H1 (cell line): ENCODE measurements at regions not wholly inside any gene's neighbourhood (a gene's known extent, or its start where the extent isn't known, plus 50 kb on each side); places are given as distances from the start of the nearest gene placed in this dataset.
"Not testable (repeated sequence)": the region's sequence is repeated elsewhere in the genome, so short reads cannot be mapped to it uniquely, and the experiment has no call there.

Source experiments
- CREB1 ChIP-seq: IDR thresholded peaks from 2 replicates; pipeline ENCODE4 v1.6.1; 2012; ENCODE audit warnings: inconsistent platforms
- EZH2 ChIP-seq: fragments of 200-600 bp; sonication (generic); IDR thresholded peaks from 2 replicates; pipeline ENCODE4 v1.7.1; 2012; ENCODE audit warnings: low read depth, mild to moderate bottlenecking, moderate library complexity, low read length, inconsistent platforms; ENCODE audit not compliant: severe bottlenecking
- POLR2A ChIP-seq, 2 experiments: IDR thresholded peaks; 1 replicate in 1 of 2; 2 replicates in 1 of 2; pipeline ENCODE4 v1.6.1; 2011; ENCODE audit warnings: low read depth in 2 of 2, low read length in 2 of 2, mild to moderate bottlenecking in 2 of 2; ENCODE audit errors: control extremely low read depth in 1 of 2
- POLR2AphosphoS5 ChIP-seq: IDR thresholded peaks from 2 replicates; pipeline ENCODE4 v1.6.1; 2011; ENCODE audit warnings: low read depth, low read length
- TF ChIP-seq, protein P1 (sequence below), 3 experiments: IDR thresholded peaks; 1 replicate in 2 of 3; 2 replicates in 1 of 3; pipeline versions ENCODE4 v1.5.1 to v1.6.1; 2011; ENCODE audit warnings: low read length in 3 of 3, mild to moderate bottlenecking in 3 of 3, inconsistent platforms in 2 of 3, low read depth in 1 of 3, moderate library complexity in 1 of 3; ENCODE audit not compliant: insufficient read depth in 1 of 3; ENCODE audit errors: control extremely low read depth in 1 of 3

DNA sequence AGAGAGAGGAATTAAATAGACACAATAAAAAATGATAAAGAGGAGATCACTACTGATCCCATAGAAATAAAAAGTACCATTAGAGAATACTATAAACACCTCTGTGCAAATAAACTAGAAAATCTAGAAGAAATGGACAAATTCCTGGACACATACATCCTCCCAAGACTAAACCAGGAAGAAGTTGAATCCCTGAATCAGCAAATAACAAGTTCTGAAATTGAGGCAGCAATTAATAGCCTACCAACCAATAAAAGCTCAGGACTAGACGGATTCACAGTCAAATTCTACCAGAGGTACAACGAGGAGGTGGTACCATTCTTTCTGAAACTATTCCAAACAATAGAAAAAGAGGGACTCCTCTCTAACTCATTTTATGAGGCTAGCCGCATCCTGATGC lies 862.7 kb upstream of the NRXN1 start:
- TF ChIP-seq, protein P1, sequence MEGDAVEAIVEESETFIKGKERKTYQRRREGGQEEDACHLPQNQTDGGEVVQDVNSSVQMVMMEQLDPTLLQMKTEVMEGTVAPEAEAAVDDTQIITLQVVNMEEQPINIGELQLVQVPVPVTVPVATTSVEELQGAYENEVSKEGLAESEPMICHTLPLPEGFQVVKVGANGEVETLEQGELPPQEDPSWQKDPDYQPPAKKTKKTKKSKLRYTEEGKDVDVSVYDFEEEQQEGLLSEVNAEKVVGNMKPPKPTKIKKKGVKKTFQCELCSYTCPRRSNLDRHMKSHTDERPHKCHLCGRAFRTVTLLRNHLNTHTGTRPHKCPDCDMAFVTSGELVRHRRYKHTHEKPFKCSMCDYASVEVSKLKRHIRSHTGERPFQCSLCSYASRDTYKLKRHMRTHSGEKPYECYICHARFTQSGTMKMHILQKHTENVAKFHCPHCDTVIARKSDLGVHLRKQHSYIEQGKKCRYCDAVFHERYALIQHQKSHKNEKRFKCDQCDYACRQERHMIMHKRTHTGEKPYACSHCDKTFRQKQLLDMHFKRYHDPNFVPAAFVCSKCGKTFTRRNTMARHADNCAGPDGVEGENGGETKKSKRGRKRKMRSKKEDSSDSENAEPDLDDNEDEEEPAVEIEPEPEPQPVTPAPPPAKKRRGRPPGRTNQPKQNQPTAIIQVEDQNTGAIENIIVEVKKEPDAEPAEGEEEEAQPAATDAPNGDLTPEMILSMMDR (IDR thresholded peaks at IDR 0.05; ENCODE audit: control extremely low read depth in 1 of 3, insufficient read depth in 1 of 3, low read depth in 1 of 3, low read length in 3 of 3), result not testable (repeated sequence)
- TF ChIP-seq POLR2A (IDR thresholded peaks at IDR 0.05; ENCODE audit: control extremely low read depth in 1 of 2, low read depth in 2 of 2, low read length in 2 of 2); CREB1; POLR2AphosphoS5; EZH2: not testable (repeated sequence)
